Loucy (cell line): ENCODE measurements at regions not wholly inside any gene's neighbourhood (a gene's known extent, or its start where the extent isn't known, plus 50 kb on each side); places are given as distances from the start of the nearest gene placed in this dataset.

Experiments
- CTCF ChIP-seq: fragments of 200-600 bp; sonication (generic); conservative IDR thresholded peaks from 2 replicates; pipeline ENCODE4 v1.5.1; 2014; ENCODE audit warnings: mild to moderate bottlenecking, antibody characterized with exemption, low read length
- EZH2phosphoT487 ChIP-seq: fragments of 200-600 bp; IDR thresholded peaks from 2 replicates; pipeline ENCODE4 v1.6.1; 2018; ENCODE audit warnings: antibody characterized with exemption, mild to moderate bottlenecking, moderate library complexity, borderline replicate concordance

GRCh38 chr18:41790687-41791086 lies 164.3 kb upstream of the PIK3C3 start:
- no peak for TF ChIP-seq CTCF
- no peak for TF ChIP-seq EZH2phosphoT487
